HG03432 (cell line): ENCODE measurements at regions not wholly inside any gene's neighbourhood (a gene's known extent, or its start where the extent isn't known, plus 50 kb on each side); places are given as distances from the start of the nearest gene placed in this dataset.
A peak's percentile ranks its signal among the peaks of the same experiment; 100 is the strongest.
"Not testable (repeated sequence)": the region's sequence is repeated elsewhere in the genome, so short reads cannot be mapped to it uniquely, and the experiment has no call there.

Source experiments
- ATAC-seq: cut with Tn5 transposase; IDR thresholded peaks from one replicate; pipeline ENCODE4 v1.9.1; 2021; ENCODE audit warnings: mild to moderate bottlenecking, moderate library complexity; ENCODE audit not compliant: unreplicated experiment

GRCh38 chr1:73772941-73773340 lies 425.0 kb downstream of the LRRIQ3 start:
- no peak for ATAC-seq

GRCh38 chr1:73771396-73771795 lies 426.6 kb downstream of the LRRIQ3 start:
- no peak for ATAC-seq

- ATAC-seq: no peak
Measured at GRCh38 chr1:73770109-73770905, 427.7 kb downstream of the LRRIQ3 start.

GRCh38 chr1:73766786-73767348 lies 431.1 kb downstream of the LRRIQ3 start:
- no peak for ATAC-seq

GRCh38 chr1:73765551-73766233 lies 432.3 kb downstream of the LRRIQ3 start:
- ATAC-seq: no peak

GRCh38 chr1:73761559-73761958 lies 436.4 kb downstream of the LRRIQ3 start:
- no peak for ATAC-seq

- ATAC-seq: no peak
Measured at GRCh38 chr1:73759011-73759410, 439.0 kb downstream of the LRRIQ3 start.

- ATAC-seq: no peak
Measured at GRCh38 chr1:73756817-73757216, 441.2 kb downstream of the LRRIQ3 start.

- ATAC-seq: peak; percentile 35
Measured at GRCh38 chr1:73755649-73756048, 442.3 kb downstream of the LRRIQ3 start.

GRCh38 chr1:73749996-73750395 lies 448.0 kb downstream of the LRRIQ3 start:
- ATAC-seq: no peak

GRCh38 chr1:73744985-73745384 lies 453.0 kb downstream of the LRRIQ3 start:
- no peak for ATAC-seq

GRCh38 chr1:73736125-73736524 lies 461.9 kb downstream of the LRRIQ3 start:
- ATAC-seq: no peak

- ATAC-seq: no peak
Measured at GRCh38 chr1:73727036-73727435, 470.9 kb downstream of the LRRIQ3 start.

- no peak for ATAC-seq
Measured at GRCh38 chr1:73722055-73722454, 475.9 kb downstream of the LRRIQ3 start.

GRCh38 chr1:73717976-73718375 lies 480.0 kb downstream of the LRRIQ3 start:
- no peak for ATAC-seq

GRCh38 chr1:73711089-73711488 lies 486.9 kb downstream of the LRRIQ3 start:
- ATAC-seq: no peak

- no peak for ATAC-seq
Measured at GRCh38 chr1:73701826-73702225, 496.1 kb downstream of the LRRIQ3 start.

GRCh38 chr1:73676186-73676585 lies 521.8 kb downstream of the LRRIQ3 start:
- no peak for ATAC-seq

GRCh38 chr1:73674945-73675561 lies 522.9 kb downstream of the LRRIQ3 start:
- ATAC-seq: peak; percentile 86

GRCh38 chr1:73673971-73674370 lies 524.0 kb downstream of the LRRIQ3 start:
- no peak for ATAC-seq

- ATAC-seq: no peak
Measured at GRCh38 chr1:73671530-73671929, 526.4 kb downstream of the LRRIQ3 start.

- not testable (repeated sequence) for ATAC-seq
Measured at GRCh38 chr1:73667959-73668358, 530.0 kb downstream of the LRRIQ3 start.
